CD14-positive monocyte (primary cell): ENCODE measurements at regions not wholly inside any gene's neighbourhood (a gene's known extent, or its start where the extent isn't known, plus 50 kb on each side); places are given as distances from the start of the nearest gene placed in this dataset.

ENCODE experiments used
- DNase-seq, 3 donors: peaks; one replicate each; pipeline ENCODE4 v3.0.0-alpha.2; 2011 to 2022
- H2AFZ ChIP-seq: 2 replicates; pipeline ENCODE4 v1.6.0; 2012; ENCODE audit warnings: mild to moderate bottlenecking, low read depth, low read length, inconsistent platforms; ENCODE audit not compliant: insufficient read depth, poor library complexity, severe bottlenecking
- H3K27ac ChIP-seq, 2 donors: 1 replicate in 1 of 2; 2 replicates in 1 of 2; pipeline ENCODE4 v1.5.1; 2012 to 2013; ENCODE audit warnings: low read length in 2 of 2, control low read depth in 1 of 2, inconsistent platforms in 1 of 2, low read depth in 1 of 2, mild to moderate bottlenecking in 1 of 2
- H3K27me3 ChIP-seq, 2 donors: one replicate each; pipeline versions ENCODE4 v1.6.0 to v1.6.1; 2011 to 2013; ENCODE audit warnings: low read length in 2 of 2; ENCODE audit not compliant: control insufficient read depth in 2 of 2, insufficient read depth in 2 of 2
- H3K36me3 ChIP-seq, 2 donors: replicated peaks in 1 of 2; 1 replicate in 1 of 2; 2 replicates in 1 of 2; pipeline versions ENCODE4 v1.5.1 to v1.6.1; 2012 to 2013; ENCODE audit warnings: low read length in 2 of 2, control low read depth in 1 of 2, inconsistent platforms in 1 of 2, mild to moderate bottlenecking in 1 of 2; ENCODE audit not compliant: insufficient read depth in 2 of 2, control insufficient read depth in 1 of 2
- H3K4me1 ChIP-seq, 2 donors: 1 replicate in 1 of 2; 2 replicates in 1 of 2; pipeline versions ENCODE4 v1.5.1 to v1.6.1; 2012 to 2013; ENCODE audit warnings: low read length in 2 of 2, control low read depth in 1 of 2, inconsistent platforms in 1 of 2, mild to moderate bottlenecking in 1 of 2, moderate library complexity in 1 of 2; ENCODE audit not compliant: insufficient read depth in 2 of 2, control insufficient read depth in 1 of 2
- H3K4me2 ChIP-seq: replicated peaks from 2 replicates; pipeline ENCODE3; 2012; ENCODE audit warnings: low read length, moderate library complexity, mild to moderate bottlenecking; ENCODE audit not compliant: poor library complexity, severe bottlenecking; ENCODE audit errors: extremely low read depth
- H3K4me3 ChIP-seq, 3 experiments: fragments of 200-600 bp in 1 of 3; sonication (generic) in 1 of 3; replicated peaks in 1 of 3; 1 replicate in 2 of 3; 2 replicates in 1 of 3; pipeline ENCODE4 v1.5.1; 2011 to 2013; ENCODE audit warnings: low read length in 3 of 3, mild to moderate bottlenecking in 3 of 3, control low read depth in 2 of 3, low read depth in 2 of 3, inconsistent platforms in 1 of 3, moderate library complexity in 1 of 3
- H3K79me2 ChIP-seq: 2 replicates; pipeline ENCODE4 v1.6.0; 2012; ENCODE audit warnings: mild to moderate bottlenecking, control low read depth, inconsistent platforms, low read length, moderate library complexity; ENCODE audit not compliant: insufficient read depth
- H3K9ac ChIP-seq: 2 replicates; pipeline ENCODE4 v1.6.0; 2017; ENCODE audit warnings: low read length, mild to moderate bottlenecking; ENCODE audit not compliant: insufficient read depth, poor library complexity, severe bottlenecking
- H3K9me3 ChIP-seq, 2 donors: replicated peaks in 1 of 2; 1 replicate in 1 of 2; 2 replicates in 1 of 2; pipeline versions ENCODE4 v1.5.1 to v1.6.1; 2012 to 2013; ENCODE audit warnings: low read length in 2 of 2, control low read depth in 1 of 2; ENCODE audit not compliant: control insufficient read depth in 1 of 2, insufficient read depth in 1 of 2
- H4K20me1 ChIP-seq: 2 replicates; pipeline ENCODE4 v1.6.0; 2012; ENCODE audit warnings: mild to moderate bottlenecking, low read length, control low read depth, moderate library complexity; ENCODE audit not compliant: insufficient read depth
- H3K27ac Mint-ChIP-seq, 7 donors: one replicate each; pipeline ENCODE4 v1.8.0; 2020; ENCODE audit warnings: mild to moderate bottlenecking in 7 of 7, mixed read lengths in 7 of 7, moderate library complexity in 6 of 7, inconsistent platforms in 2 of 7
- H3K27me3 Mint-ChIP-seq, 3 donors: one replicate each; pipeline ENCODE4 v1.8.0; 2021 to 2022; ENCODE audit warnings: low read depth in 3 of 3, mild to moderate bottlenecking in 3 of 3, mixed read lengths in 3 of 3, moderate library complexity in 3 of 3, inconsistent platforms in 1 of 3
- H3K36me3 Mint-ChIP-seq, 2 donors: one replicate each; pipeline ENCODE4 v1.8.0; 2020; ENCODE audit warnings: mixed read lengths in 2 of 2, inconsistent platforms in 1 of 2, mild to moderate bottlenecking in 1 of 2
- H3K4me1 Mint-ChIP-seq: one replicate; pipeline ENCODE4 v1.8.0; 2020; ENCODE audit warnings: mild to moderate bottlenecking, mixed read lengths
- H3K4me3 Mint-ChIP-seq, 2 donors: one replicate each; pipeline ENCODE4 v1.8.0; 2020; ENCODE audit warnings: mild to moderate bottlenecking in 2 of 2, mixed read lengths in 2 of 2, moderate library complexity in 1 of 2
- H3K9me3 Mint-ChIP-seq, 7 donors: one replicate each; pipeline ENCODE4 v1.8.0; 2020 to 2022; ENCODE audit warnings: mixed read lengths in 7 of 7, mild to moderate bottlenecking in 6 of 7, moderate library complexity in 6 of 7, inconsistent platforms in 2 of 7
- CTCF ChIP-seq: fragments of 200-600 bp; IDR thresholded peaks from one replicate; pipeline ENCODE4 v1.8.0; 2022; ENCODE audit warnings: antibody characterized with exemption, mild to moderate bottlenecking
- WGBS: methylation state at CpG from one replicate; pipeline ENCODE4 v1.1.5; 2013; ENCODE audit warnings: missing lambda C conversion rate; ENCODE audit not compliant: insufficient coverage; 5-methylcytosine and 5-hydroxymethylcytosine counted together
- intact Hi-C, 2 donors: fragments of 100-400 bp; cut with micrococcal nuclease; formaldehyde crosslinking; loops; one replicate each; pipeline versions ENCODE4 v1.15.0 to v1.15.1; 2023

- WGBS: no CpG with 5 or more reads among the region's 2 CpGs
- peaks cover 4 to 19% (median 10%) of the 10 kb centered on the region in 7 donors for H3K9me3 Mint-ChIP-seq
These were observed 992.7 kb downstream of the NTRK3 start for GRCh38 chr15:87263871-87264270.

GRCh38 chr15:87263296-87263695 is 993.2 kb downstream of the NTRK3 start:
- no peak overlapping the region for H3K4me3 ChIP-seq
- H3K4me1 ChIP-seq: no peaks in the 10 kb centered on the region
- H3K9me3 Mint-ChIP-seq: peaks cover 7 to 19% (median 10%) of the 10 kb centered on the region in 7 donors
- no peak overlapping the region for H3K4me3 Mint-ChIP-seq
- H3K9me3 ChIP-seq: peaks cover 10 to 29% of the 10 kb centered on the region in 2 donors
- no peaks in the 10 kb centered on the region for H3K79me2 ChIP-seq
- no peaks in the 10 kb centered on the region for H4K20me1 ChIP-seq
- no peak for DNase-seq
- no peaks in the 10 kb centered on the region for H3K36me3 Mint-ChIP-seq
- no peaks in the 10 kb centered on the region for H3K36me3 ChIP-seq
- H3K4me2 ChIP-seq: no peak overlapping the region
- H3K27ac Mint-ChIP-seq: no peak overlapping the region
- no peaks in the 10 kb centered on the region for H3K27me3 ChIP-seq
- no peak overlapping the region for H3K27ac ChIP-seq
- no peak for TF ChIP-seq CTCF
- H2AFZ ChIP-seq: no peak overlapping the region
- intact Hi-C loops: no loop called here
- no peak overlapping the region for H3K9ac ChIP-seq
- H3K4me1 Mint-ChIP-seq: no peaks in the 10 kb centered on the region
- H3K27me3 Mint-ChIP-seq: no peaks in the 10 kb centered on the region

More at GRCh38 chr15:87263871-87264270, 992.7 kb downstream of the NTRK3 start:
- H3K4me1 ChIP-seq: no peaks in the 10 kb centered on the region
- H3K9ac ChIP-seq: no peak overlapping the region
- no peaks in the 10 kb centered on the region for H3K4me1 Mint-ChIP-seq
- no peaks in the 10 kb centered on the region for H4K20me1 ChIP-seq
- H3K36me3 ChIP-seq: no peaks in the 10 kb centered on the region
- H3K4me2 ChIP-seq: no peak overlapping the region
- intact Hi-C loops: no loop called here
- H3K9me3 ChIP-seq: peaks cover 10 to 29% of the 10 kb centered on the region in 2 donors
- H3K27me3 Mint-ChIP-seq: no peaks in the 10 kb centered on the region
- no peaks in the 10 kb centered on the region for H3K27me3 ChIP-seq
- no peak for TF ChIP-seq CTCF
- H3K36me3 Mint-ChIP-seq: no peaks in the 10 kb centered on the region
- no peak overlapping the region for H3K27ac ChIP-seq
- no peak overlapping the region for H2AFZ ChIP-seq
- H3K4me3 Mint-ChIP-seq: no peak overlapping the region
- H3K27ac Mint-ChIP-seq: no peak overlapping the region
- H3K4me3 ChIP-seq: no peak overlapping the region
- H3K79me2 ChIP-seq: no peaks in the 10 kb centered on the region
- DNase-seq: no peak
